ENCODE measurements at regions not wholly inside any gene's neighbourhood (a gene's known extent, or its start where the extent isn't known, plus 50 kb on each side); places are given as distances from the start of the nearest gene placed in this dataset.

- Histone ChIP-seq H3K4me3 (ENCODE audit: low read depth, low read length) (no peak overlapping the region), H3K36me3 (ENCODE audit: control insufficient read depth, insufficient read depth, low read length) (no peaks in the 10 kb centered on the region), H3K27ac (ENCODE audit: low read depth, low read length) (no peak overlapping the region), H3K4me1 (ENCODE audit: control insufficient read depth, insufficient read depth, low read length) (no peaks in the 10 kb centered on the region), H3K9ac (ENCODE audit: low read depth, low read length) (no peak overlapping the region), H3K27me3 (ENCODE audit: control insufficient read depth, insufficient read depth, low read length) (no peaks in the 10 kb centered on the region), H3K9me3 (ENCODE audit: control insufficient read depth, insufficient read depth, low read length) (peaks cover 20% of the 10 kb centered on the region)
Measured at GRCh38 chr3:13963137-13963886, 83.4 kb upstream of the WNT7A start.

DNA sequence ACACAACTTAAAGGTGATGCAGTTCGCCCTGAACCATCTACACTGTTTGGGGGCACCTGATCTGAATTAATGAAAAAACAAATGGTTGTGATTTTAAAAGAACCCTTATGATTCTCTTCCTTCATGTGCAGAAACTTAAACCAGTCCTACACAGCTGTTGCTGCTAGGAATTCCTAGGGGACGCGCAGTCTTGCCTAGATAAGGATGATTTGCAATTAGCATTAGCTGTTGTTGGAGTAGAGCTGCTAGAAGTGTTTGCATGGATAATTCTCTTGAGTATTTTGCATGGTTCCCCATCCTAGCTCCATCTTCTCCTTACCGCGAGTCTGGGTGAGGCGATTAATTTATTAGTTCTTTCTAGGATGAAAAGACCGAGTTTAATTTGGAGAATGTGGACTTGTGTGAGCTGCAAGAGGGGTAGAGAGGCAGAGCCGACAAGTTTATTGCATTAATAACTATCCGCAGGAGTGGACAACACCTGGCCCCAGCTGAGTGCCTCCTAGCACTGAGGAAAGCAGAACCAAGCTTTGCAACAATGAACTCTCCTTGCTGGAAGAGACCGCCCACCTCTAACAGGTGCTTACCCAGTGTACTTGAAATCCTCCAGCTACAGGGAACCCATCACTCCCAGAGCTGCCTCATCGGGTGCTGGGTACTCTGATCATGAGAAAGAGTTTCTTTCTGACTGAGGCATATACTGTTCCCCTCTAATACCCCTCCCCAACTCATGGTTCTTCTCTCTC lies 75.0 kb upstream of the WNT7A start:
- H3K9me3 ChIP-seq (ENCODE audit: control insufficient read depth, insufficient read depth, low read length): no peaks in the 10 kb centered on the region; the same call in 1 of the 2 replicates
- H3K27ac ChIP-seq (ENCODE audit: low read depth, low read length): no peak overlapping the region
- no peaks in the 10 kb centered on the region for H3K4me1 ChIP-seq (ENCODE audit: control insufficient read depth, insufficient read depth, low read length)
- no peak overlapping the region for H3K4me3 ChIP-seq (ENCODE audit: low read depth, low read length)
- no peaks in the 10 kb centered on the region for H3K27me3 ChIP-seq (ENCODE audit: control insufficient read depth, insufficient read depth, low read length)
- H3K36me3 ChIP-seq (ENCODE audit: control insufficient read depth, insufficient read depth, low read length): no peaks in the 10 kb centered on the region
- H3K9ac ChIP-seq (ENCODE audit: low read depth, low read length): no peak overlapping the region

- Histone ChIP-seq H3K27me3 (ENCODE audit: control insufficient read depth, insufficient read depth, low read length) (no peaks in the 10 kb centered on the region), H3K4me1 (ENCODE audit: control insufficient read depth, insufficient read depth, low read length) (peaks cover 3% of the 10 kb centered on the region; the same call in 1 of the 2 replicates), H3K9me3 (ENCODE audit: control insufficient read depth, insufficient read depth, low read length) (no peaks in the 10 kb centered on the region; the same call in 1 of the 2 replicates), H3K9ac (ENCODE audit: low read depth, low read length) (no peak overlapping the region), H3K27ac (ENCODE audit: low read depth, low read length) (no peak overlapping the region), H3K4me3 (ENCODE audit: low read depth, low read length) (no peak overlapping the region), H3K36me3 (ENCODE audit: control insufficient read depth, insufficient read depth, low read length) (no peaks in the 10 kb centered on the region)
Measured at GRCh38 chr3:13954266-13954665, 74.4 kb upstream of the WNT7A start.

- peaks cover under 1% of the 10 kb centered on the region; the same call in 1 of the 2 replicates for H3K9me3 ChIP-seq (ENCODE audit: control insufficient read depth, insufficient read depth, low read length)
- H3K4me1 ChIP-seq (ENCODE audit: control insufficient read depth, insufficient read depth, low read length): peaks cover 15% of the 10 kb centered on the region
- H3K9ac ChIP-seq (ENCODE audit: low read depth, low read length): no peak overlapping the region
- H3K36me3 ChIP-seq (ENCODE audit: control insufficient read depth, insufficient read depth, low read length): no peaks in the 10 kb centered on the region
- peak overlapping the region; percentile 59 for H3K27ac ChIP-seq (ENCODE audit: low read depth, low read length)
- H3K27me3 ChIP-seq (ENCODE audit: control insufficient read depth, insufficient read depth, low read length): no peaks in the 10 kb centered on the region
- no peak overlapping the region for H3K4me3 ChIP-seq (ENCODE audit: low read depth, low read length)
Measured at GRCh38 chr3:13951184-13951583, 71.3 kb upstream of the WNT7A start.

GRCh38 chr3:13950042-13950441 lies 70.2 kb upstream of the WNT7A start:
- H3K36me3 ChIP-seq (ENCODE audit: control insufficient read depth, insufficient read depth, low read length): no peaks in the 10 kb centered on the region
- H3K4me1 ChIP-seq (ENCODE audit: control insufficient read depth, insufficient read depth, low read length): peaks cover 15% of the 10 kb centered on the region
- no peaks in the 10 kb centered on the region for H3K27me3 ChIP-seq (ENCODE audit: control insufficient read depth, insufficient read depth, low read length)
- H3K27ac ChIP-seq (ENCODE audit: low read depth, low read length): no peak overlapping the region
- no peak overlapping the region for H3K4me3 ChIP-seq (ENCODE audit: low read depth, low read length)
- 0 out of 2 replicates have a peak, but pooled peaks cover 4% of the 10 kb centered on the region for H3K9me3 ChIP-seq (ENCODE audit: control insufficient read depth, insufficient read depth, low read length)
- H3K9ac ChIP-seq (ENCODE audit: low read depth, low read length): no peak overlapping the region

DNA sequence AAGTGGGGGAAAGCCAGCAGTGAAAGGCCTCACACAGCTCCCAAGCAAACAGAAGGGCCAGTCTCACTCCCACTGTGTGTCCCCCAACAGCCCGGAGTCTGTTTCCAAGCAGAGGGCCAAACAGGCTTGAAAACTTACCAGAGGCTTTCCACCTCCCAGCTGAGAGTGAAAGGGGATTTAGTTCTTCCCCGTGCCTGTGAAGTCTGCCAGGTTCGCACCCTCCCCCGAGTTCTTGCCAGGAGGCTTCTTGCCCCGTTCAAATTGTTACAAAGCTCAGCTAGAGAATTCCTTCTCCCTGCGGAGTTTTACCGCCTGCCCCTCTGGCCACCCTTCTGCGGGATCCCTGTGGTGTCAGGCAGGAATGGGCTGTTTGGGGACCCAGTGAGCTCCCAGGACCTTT lies 68.0 kb upstream of the WNT7A start:
- H3K27ac ChIP-seq (ENCODE audit: low read depth, low read length): peak overlapping the region; percentile 58
- H3K4me3 ChIP-seq (ENCODE audit: low read depth, low read length): no peak overlapping the region
- no peak overlapping the region for H3K9ac ChIP-seq (ENCODE audit: low read depth, low read length)
- 0 out of 2 replicates have a peak, but pooled peaks cover 4% of the 10 kb centered on the region for H3K9me3 ChIP-seq (ENCODE audit: control insufficient read depth, insufficient read depth, low read length)
- H3K27me3 ChIP-seq (ENCODE audit: control insufficient read depth, insufficient read depth, low read length): no peaks in the 10 kb centered on the region
- H3K4me1 ChIP-seq (ENCODE audit: control insufficient read depth, insufficient read depth, low read length): peaks cover 15% of the 10 kb centered on the region
- no peaks in the 10 kb centered on the region for H3K36me3 ChIP-seq (ENCODE audit: control insufficient read depth, insufficient read depth, low read length)

- H3K36me3 ChIP-seq (ENCODE audit: control insufficient read depth, insufficient read depth, low read length): no peaks in the 10 kb centered on the region
- no peaks in the 10 kb centered on the region for H3K27me3 ChIP-seq (ENCODE audit: control insufficient read depth, insufficient read depth, low read length)
- no peak overlapping the region for H3K27ac ChIP-seq (ENCODE audit: low read depth, low read length)
- H3K9ac ChIP-seq (ENCODE audit: low read depth, low read length): no peak overlapping the region
- no peaks in the 10 kb centered on the region for H3K4me1 ChIP-seq (ENCODE audit: control insufficient read depth, insufficient read depth, low read length)
- no peak overlapping the region for H3K4me3 ChIP-seq (ENCODE audit: low read depth, low read length)
- H3K9me3 ChIP-seq (ENCODE audit: control insufficient read depth, insufficient read depth, low read length): peaks cover 3% of the 10 kb centered on the region; the same call in 1 of the 2 replicates
Measured at GRCh38 chr3:13939206-13939605, 59.3 kb upstream of the WNT7A start.

DNA sequence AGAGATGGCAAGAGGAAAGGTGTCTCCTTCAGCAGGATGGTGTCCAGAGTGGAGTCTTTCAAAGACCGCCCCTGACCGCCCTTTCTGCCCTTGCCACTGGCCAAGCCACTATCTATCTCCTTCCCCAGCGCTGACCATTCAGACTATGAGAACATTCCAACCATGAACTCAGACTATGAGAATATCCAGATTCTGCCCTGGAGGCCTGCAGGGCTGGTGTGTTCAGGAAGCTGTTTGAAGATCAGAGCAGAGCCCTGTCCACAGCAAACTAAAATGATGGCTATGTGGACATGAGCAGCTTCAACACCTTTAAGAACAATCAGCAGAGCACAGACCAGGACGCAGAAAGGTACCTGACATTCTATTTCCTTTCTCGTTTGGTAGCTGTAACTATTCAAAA lies 57.3 kb upstream of the WNT7A start:
- Histone ChIP-seq H3K27me3 (ENCODE audit: control insufficient read depth, insufficient read depth, low read length) (no peaks in the 10 kb centered on the region), H3K27ac (ENCODE audit: low read depth, low read length) (no peak overlapping the region), H3K9ac (ENCODE audit: low read depth, low read length) (no peak overlapping the region), H3K9me3 (ENCODE audit: control insufficient read depth, insufficient read depth, low read length) (peaks cover 8% of the 10 kb centered on the region), H3K4me3 (ENCODE audit: low read depth, low read length) (no peak overlapping the region), H3K36me3 (ENCODE audit: control insufficient read depth, insufficient read depth, low read length) (no peaks in the 10 kb centered on the region), H3K4me1 (ENCODE audit: control insufficient read depth, insufficient read depth, low read length) (no peaks in the 10 kb centered on the region)

DNA sequence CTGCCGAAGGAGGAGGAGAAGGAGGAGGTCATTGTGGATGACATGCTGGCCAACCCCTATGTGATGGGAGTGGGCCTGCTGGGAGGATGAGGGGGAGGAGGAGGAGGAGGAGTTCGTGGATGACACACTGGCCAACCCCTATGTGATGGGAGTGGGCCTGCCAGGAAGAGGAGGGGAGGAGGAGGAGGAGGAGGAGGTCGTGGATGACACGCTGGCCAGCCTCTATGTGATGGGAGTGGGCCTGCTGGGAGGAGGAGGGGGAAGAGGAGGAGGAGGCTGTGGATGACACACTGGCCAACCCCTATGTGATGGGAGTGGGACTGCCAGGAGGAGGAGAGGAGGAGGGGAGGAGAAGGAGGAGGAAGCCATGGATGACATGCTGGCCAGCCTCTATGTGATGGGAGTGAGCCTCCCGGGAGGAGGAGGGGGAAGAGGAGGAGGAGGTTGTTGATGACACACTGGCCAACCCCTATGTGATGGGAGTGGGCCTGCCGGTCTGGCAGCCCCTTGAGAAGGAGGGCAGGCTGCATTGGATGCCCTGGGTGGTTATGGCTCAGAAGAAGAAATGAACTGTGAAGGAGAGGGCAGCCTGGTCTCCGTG lies 55.7 kb upstream of the WNT7A start:
- Histone ChIP-seq H3K9me3 (ENCODE audit: control insufficient read depth, insufficient read depth, low read length) (peaks cover 14% of the 10 kb centered on the region), H3K27me3 (ENCODE audit: control insufficient read depth, insufficient read depth, low read length) (no peaks in the 10 kb centered on the region), H3K36me3 (ENCODE audit: control insufficient read depth, insufficient read depth, low read length) (no peaks in the 10 kb centered on the region), H3K4me1 (ENCODE audit: control insufficient read depth, insufficient read depth, low read length) (no peaks in the 10 kb centered on the region), H3K27ac (ENCODE audit: low read depth, low read length) (no peak overlapping the region), H3K4me3 (ENCODE audit: low read depth, low read length) (no peak overlapping the region), H3K9ac (ENCODE audit: low read depth, low read length) (no peak overlapping the region)

DNA sequence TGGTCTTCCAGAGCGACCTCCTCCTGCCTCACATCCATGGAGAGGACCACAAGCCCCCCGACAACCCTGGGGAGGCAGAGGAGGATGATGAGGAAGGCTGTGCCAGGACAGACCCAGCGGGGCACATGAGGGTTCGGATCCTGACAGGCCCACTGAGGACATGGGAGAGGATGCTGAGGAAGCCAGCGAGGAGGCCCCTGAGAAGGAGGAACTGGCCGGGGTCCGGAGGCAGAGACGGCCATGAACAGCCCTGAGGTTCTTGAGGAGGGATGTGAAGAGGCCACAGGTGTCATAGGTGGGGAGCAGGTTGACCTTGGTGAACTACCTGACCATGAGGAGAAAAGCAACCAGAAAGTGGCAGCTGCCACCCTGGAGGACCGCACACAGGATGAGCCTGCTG lies 54.9 kb upstream of the WNT7A start:
- H3K4me1 ChIP-seq (ENCODE audit: control insufficient read depth, insufficient read depth, low read length): no peaks in the 10 kb centered on the region
- no peaks in the 10 kb centered on the region for H3K27me3 ChIP-seq (ENCODE audit: control insufficient read depth, insufficient read depth, low read length)
- peaks cover 17% of the 10 kb centered on the region for H3K9me3 ChIP-seq (ENCODE audit: control insufficient read depth, insufficient read depth, low read length)
- no peak overlapping the region for H3K9ac ChIP-seq (ENCODE audit: low read depth, low read length)
- no peaks in the 10 kb centered on the region for H3K36me3 ChIP-seq (ENCODE audit: control insufficient read depth, insufficient read depth, low read length)
- no peak overlapping the region; the same call in 1 of the 2 replicates for H3K4me3 ChIP-seq (ENCODE audit: low read depth, low read length)
- no peak overlapping the region for H3K27ac ChIP-seq (ENCODE audit: low read depth, low read length)

DNA sequence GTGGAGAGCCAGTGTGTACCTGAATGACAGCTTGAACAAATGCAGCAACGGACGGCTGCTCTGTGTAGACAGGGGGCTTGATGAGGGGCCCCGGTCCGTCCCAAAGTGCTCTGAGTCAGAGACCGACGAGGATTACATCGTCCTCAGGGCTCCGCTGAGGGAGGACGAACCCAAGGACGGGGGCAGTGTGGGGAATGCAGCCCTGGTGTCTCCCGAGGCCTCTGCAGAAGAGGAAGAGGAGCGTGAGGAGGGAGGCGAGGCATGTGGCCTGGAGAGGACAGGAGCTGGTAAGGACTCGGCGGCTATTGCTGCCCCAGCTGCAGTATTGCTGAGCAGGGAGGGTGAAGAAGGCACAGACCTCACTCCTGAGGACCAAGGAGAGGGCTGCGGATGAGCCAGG lies 54.4 kb upstream of the WNT7A start:
- Histone ChIP-seq H3K4me1 (ENCODE audit: control insufficient read depth, insufficient read depth, low read length) (no peaks in the 10 kb centered on the region), H3K36me3 (ENCODE audit: control insufficient read depth, insufficient read depth, low read length) (no peaks in the 10 kb centered on the region), H3K9ac (ENCODE audit: low read depth, low read length) (no peak overlapping the region), H3K9me3 (ENCODE audit: control insufficient read depth, insufficient read depth, low read length) (peaks cover 22% of the 10 kb centered on the region), H3K27me3 (ENCODE audit: control insufficient read depth, insufficient read depth, low read length) (no peaks in the 10 kb centered on the region), H3K4me3 (ENCODE audit: low read depth, low read length) (no peak overlapping the region), H3K27ac (ENCODE audit: low read depth, low read length) (no peak overlapping the region)
